ENCODE measurements at regions not wholly inside any gene's neighbourhood (a gene's known extent, or its start where the extent isn't known, plus 50 kb on each side); places are given as distances from the start of the nearest gene placed in this dataset.
"Not testable (repeated sequence)": the region's sequence is repeated elsewhere in the genome, so short reads cannot be mapped to it uniquely, and the experiment has no call there.

- DNase-seq, result no peak
Measured at GRCh38 chr9:75417471-75417870, 329.2 kb downstream of the OSTF1 start.

- DNase-seq, result no peak
Measured at GRCh38 chr9:75418518-75418917, 330.2 kb downstream of the OSTF1 start.

- no peak for DNase-seq
Measured at GRCh38 chr9:75422944-75423522, 334.7 kb downstream of the OSTF1 start.

- no peak for DNase-seq
Measured at GRCh38 chr9:75429531-75430475, 341.5 kb downstream of the OSTF1 start.

GRCh38 chr9:75431375-75431774 is 343.1 kb downstream of the OSTF1 start:
- DNase-seq, result no peak

- no peak for DNase-seq
Measured at GRCh38 chr9:75432386-75432785, 344.1 kb downstream of the OSTF1 start.

GRCh38 chr9:75432888-75433287 is 344.6 kb downstream of the OSTF1 start:
- DNase-seq, result no peak

GRCh38 chr9:75438716-75439115 is 350.4 kb downstream of the OSTF1 start:
- no peak for DNase-seq

- no peak for DNase-seq
Measured at GRCh38 chr9:75440914-75441313, 352.6 kb downstream of the OSTF1 start.

- DNase-seq, result no peak
Measured at GRCh38 chr9:75445144-75445543, 356.8 kb downstream of the OSTF1 start.

GRCh38 chr9:75447281-75447680 is 359.0 kb downstream of the OSTF1 start:
- no peak for DNase-seq

- no peak for DNase-seq
Measured at GRCh38 chr9:75448281-75448680, 360.0 kb downstream of the OSTF1 start.

GRCh38 chr9:75448955-75449354 is 360.6 kb downstream of the OSTF1 start:
- DNase-seq, result no peak

GRCh38 chr9:75451045-75451444 is 362.7 kb downstream of the OSTF1 start:
- no peak for DNase-seq

- no peak for DNase-seq
Measured at GRCh38 chr9:75451505-75451904, 363.2 kb downstream of the OSTF1 start.

- DNase-seq, result no peak
Measured at GRCh38 chr9:75452512-75452911, 364.2 kb downstream of the OSTF1 start.

GRCh38 chr9:75454043-75454442 is 365.7 kb downstream of the OSTF1 start:
- no peak for DNase-seq

- DNase-seq, result no peak
Measured at GRCh38 chr9:75454891-75455290, 366.6 kb downstream of the OSTF1 start.

GRCh38 chr9:75455444-75455921 is 367.2 kb downstream of the OSTF1 start:
- DNase-seq, result no peak

GRCh38 chr9:75456698-75457097 is 368.4 kb downstream of the OSTF1 start:
- no peak for DNase-seq

- DNase-seq, result no peak
Measured at GRCh38 chr9:75457474-75458011, 369.2 kb downstream of the OSTF1 start.

GRCh38 chr9:75459311-75459710 is 371.0 kb downstream of the OSTF1 start:
- not testable (repeated sequence) for DNase-seq

- DNase-seq, result no peak
Measured at GRCh38 chr9:75461183-75461582, 372.9 kb downstream of the OSTF1 start.

- DNase-seq, result no peak
Measured at GRCh38 chr9:75462866-75463265, 374.6 kb downstream of the OSTF1 start.
